GM19463 (cell line): ENCODE measurements at regions not wholly inside any gene's neighbourhood (a gene's known extent, or its start where the extent isn't known, plus 50 kb on each side); places are given as distances from the start of the nearest gene placed in this dataset.

Source experiments
- ATAC-seq: cut with Tn5 transposase; IDR thresholded peaks from one replicate; pipeline ENCODE4 v1.9.1; 2021; ENCODE audit warnings: mild to moderate bottlenecking, moderate library complexity; ENCODE audit not compliant: unreplicated experiment

DNA sequence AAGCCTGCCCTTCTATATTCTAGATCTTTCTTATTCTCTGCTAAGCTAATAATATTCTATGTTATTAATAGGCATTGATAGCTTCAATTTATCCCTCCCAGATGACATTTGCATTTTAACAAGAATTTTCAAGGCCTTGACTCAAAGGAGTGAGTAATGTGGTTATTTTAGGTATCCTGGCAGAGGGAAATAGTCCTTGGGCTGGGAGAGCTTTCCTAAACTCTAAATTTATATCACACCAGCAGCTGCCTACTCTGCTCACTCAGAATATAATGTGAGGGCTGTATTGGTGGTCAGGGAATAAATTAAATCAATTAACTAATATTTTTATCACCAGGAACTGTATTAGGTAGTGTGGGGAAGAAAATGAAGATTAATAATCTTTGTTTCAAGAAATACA is 74.8 kb upstream of the ADAM23 start:
- no peak for ATAC-seq

DNA sequence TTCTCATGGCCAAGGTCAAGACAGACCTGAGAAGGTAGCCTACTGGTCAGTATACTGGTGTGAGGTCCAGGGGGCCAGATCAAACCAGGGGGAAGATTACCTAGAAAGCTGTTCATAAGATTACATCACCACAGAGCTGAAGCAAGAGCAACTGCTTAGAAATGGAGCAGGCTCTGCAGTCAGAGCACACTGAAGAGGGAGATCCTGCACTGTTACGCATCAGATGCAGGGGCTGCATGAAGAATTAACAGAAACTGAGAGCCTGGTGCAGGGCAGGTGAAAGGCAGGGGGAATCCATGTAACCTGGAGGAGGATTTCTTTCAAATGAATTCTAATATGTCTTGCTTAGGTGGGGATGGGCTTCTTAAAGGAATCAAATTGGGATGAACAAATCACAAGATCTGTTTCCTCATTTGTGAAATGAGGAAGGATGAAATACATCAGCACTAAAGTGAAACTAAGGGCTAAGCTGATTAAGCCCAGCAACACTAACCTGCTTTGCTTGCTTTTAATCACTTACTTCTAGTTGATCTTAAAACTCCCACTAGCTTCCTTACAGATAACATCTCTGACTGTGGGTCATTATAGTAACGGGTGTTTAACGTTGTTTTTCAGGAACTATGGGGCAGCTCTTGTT is 74.3 kb upstream of the ADAM23 start:
- ATAC-seq, result no peak

DNA sequence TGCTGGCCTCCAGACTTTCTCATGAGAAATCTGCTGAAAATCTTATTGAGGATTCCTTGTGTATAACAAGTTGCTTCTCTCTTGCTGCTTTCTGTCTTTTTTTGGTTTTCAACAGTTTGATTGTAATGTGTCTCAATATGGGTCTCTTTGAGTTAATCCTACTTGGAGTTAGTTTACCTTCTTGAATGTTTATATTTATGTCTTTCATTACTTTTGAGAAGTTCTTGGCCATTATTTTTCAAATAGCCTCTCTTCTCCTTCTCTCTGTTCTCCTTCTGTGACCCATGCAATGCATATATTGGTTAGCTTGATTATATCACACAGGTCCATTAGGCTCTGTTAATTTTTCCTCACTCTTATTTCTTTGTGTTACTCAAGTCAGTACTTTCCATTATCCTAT is 67.4 kb upstream of the ADAM23 start:
- ATAC-seq, result no peak

DNA sequence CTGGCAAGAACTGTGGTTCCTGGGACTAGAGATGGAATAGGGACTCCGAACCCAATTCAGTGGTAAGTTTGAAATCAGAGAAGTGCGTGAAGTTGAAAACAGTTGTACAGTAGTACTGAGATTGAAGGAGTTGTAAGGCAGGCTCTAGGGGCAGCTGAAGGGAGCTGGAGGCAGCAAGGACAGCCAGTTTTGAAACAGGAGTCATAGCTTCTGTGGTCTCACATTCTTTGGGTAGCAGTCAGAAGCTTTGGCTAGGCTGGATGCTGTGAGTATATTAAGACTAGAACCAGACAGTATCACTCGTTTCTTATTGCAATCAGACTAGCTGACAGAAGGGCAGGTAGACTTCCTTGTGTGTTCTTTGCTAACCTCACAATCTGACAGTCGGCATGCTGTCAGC is 64.5 kb upstream of the ADAM23 start:
- ATAC-seq, result no peak

DNA sequence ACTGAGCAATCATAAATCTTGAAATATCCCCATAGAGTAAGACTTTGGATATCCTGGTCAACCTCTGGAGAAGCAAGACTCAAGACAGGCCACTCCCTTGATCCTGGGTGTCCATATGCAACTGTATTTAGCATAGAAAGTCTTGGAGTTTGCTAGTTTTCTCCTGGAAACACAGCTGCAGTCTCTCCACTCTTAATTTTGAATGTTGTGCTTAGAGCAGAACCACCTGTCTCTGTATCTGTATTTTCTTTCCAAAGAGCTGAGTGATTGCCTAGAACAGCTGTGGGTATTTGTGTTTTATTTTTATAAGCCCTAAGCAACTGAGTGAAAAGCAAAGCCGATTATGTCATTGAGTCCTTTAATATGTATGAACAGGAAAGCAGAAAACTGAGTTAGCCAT is 64.1 kb upstream of the ADAM23 start:
- ATAC-seq, result no peak

DNA sequence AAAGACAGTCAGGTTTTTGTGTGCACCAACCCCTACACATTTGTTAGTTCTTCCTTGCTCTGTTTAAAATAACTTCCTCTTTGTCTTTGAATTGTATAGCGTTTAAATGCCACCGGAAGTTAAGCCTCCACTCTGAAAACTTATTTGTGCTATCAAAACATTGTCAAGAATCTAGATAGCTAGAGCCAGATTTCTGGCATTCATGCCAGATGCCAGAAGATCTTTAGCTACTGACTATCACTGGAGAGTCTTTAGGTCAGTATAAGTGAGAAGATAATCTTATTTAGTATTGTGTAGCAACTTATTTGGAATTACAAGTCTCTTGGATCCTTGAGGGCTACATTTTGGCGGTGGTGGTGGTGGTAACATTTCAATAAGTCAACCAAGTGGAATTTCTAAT is 63.4 kb upstream of the ADAM23 start:
- ATAC-seq, result no peak

DNA sequence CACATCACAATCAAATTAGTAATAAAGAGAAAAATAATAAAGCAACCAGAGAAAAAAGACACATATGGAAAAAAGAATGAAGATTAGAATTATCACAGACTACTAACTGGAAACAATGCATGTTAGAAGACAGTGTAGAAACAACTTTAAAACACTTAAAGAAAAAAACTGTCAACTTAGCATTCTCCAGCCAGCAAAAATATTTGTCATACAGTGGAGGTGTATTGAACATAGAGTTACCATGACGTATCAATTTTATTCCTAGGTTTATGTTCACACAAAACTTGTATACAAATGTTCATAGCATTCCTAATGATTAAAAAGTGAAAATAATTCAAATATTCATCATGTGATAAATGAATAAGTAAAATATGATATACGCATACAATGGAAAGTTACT is 61.5 kb upstream of the ADAM23 start:
- ATAC-seq, result no peak

DNA sequence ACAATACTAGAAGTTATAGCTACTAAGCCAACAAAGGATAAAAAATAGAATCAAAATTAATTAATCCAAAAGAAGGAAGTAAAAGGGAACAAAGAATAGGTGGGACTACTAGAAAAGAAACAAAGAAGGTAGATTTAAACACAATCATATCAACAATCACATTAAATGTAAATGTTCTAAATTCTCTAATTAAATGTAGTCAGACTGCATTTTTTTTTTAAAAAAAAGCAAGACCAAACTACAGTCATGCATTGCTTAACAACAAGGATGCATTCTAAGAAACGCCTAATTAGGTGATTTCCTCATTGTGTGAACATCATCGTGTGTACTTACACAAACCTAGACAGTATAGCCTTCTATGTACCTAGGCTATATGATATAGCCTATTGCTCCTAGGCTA is 59.7 kb upstream of the ADAM23 start:
- ATAC-seq, result no peak

DNA sequence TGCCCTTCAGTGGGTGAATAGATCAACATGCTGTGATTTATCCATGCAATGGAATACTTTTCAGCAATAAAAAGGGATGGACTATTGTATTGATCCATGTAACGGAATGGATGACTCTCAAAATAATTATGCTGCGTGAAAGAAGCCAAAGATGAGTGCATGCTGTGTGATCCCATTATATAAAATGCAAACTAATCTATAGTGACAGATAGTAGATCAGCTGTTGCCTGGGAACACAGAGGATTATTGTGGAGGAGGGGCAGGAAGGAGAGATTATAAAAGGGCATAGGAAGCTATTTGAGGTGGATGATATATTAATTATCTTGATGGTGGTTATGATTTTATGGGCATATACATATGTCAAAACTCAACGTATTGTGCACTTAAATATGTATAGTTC is 55.5 kb upstream of the ADAM23 start:
- ATAC-seq, result no peak

DNA sequence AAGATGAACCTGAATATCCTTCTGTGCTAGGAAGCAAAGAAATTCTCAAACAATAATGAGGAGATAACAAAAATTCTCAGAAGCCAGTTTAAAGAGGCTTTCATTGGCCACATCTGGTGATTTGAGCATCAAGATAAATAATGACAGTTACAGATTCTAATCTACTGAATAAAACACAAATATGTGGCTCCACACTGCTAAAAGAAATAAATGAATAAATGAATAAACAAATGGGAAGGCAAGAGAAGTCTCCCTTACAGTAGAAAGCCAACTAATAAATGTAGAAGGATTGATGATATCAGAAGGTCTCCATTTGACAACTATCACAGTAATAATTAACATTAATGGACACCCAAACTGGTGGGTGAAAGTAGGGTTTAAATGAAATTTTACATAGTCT is 54.6 kb upstream of the ADAM23 start:
- ATAC-seq, result no peak

DNA sequence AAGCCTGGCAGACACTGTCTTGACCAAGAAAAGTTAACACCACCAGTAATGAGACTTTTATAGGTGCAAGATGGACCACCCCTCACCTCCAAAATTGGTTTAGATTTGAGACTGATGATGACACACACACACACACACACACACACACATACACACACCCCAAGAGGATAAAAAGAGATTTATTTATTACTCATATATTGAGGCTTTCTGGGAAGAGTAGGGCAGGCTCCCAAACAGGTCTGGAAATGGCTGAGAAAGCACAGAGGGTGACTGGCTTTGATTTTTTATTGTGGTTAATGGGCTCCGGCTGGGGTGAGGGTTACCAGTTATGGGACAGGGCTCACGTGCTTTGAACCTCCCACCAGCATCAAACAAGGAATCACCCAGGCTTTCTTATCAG is 54.2 kb upstream of the ADAM23 start:
- ATAC-seq, result no peak

DNA sequence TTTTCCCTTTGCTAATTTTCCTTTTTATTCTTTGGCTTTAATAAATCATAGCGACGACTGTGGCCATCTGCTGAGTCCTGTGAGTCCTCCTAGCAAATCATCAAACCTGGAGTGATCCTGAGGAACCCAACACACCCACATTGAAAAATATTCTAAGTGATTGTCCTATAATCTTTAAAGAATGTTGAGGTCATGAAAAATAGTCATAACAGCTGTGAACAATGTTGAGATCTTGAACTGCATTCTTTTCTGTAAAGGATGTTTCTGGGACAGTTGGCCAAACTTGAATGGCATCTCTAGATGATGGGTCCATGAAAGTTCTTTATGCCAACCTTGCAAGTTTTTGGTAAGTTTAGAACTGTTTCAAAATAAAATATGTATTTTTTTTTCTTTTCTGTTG is 53.2 kb upstream of the ADAM23 start:
- no peak for ATAC-seq

DNA sequence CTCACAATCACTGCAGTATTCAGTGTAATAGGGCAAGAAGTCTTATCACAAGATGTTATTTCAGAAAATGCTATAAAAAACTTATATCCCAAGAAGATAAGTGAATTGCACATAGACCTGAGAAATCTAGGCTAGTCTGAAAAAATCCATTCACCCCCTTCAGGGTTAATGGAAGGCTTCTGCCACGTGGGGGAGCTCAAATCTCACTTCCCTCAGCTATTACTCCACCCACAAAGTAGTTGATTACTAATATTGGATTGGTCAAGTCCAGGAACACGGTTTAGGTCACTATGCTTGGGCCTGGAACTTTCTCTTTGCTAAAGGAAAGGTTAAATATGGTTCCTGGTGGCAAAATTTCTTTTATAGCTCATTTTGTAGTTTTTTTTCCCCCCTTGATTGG is 51.2 kb upstream of the ADAM23 start:
- peak; percentile 96 for ATAC-seq
